H1 (cell line): ENCODE measurements at regions not wholly inside any gene's neighbourhood (a gene's known extent, or its start where the extent isn't known, plus 50 kb on each side); places are given as distances from the start of the nearest gene placed in this dataset.
"Not testable (repeated sequence)": the region's sequence is repeated elsewhere in the genome, so short reads cannot be mapped to it uniquely, and the experiment has no call there.

Experiments used
- CTCF ChIA-PET: fragments of 300-600 bp; sonication (Branson Sonifier 250); formaldehyde crosslinking; loops from one replicate; lab custom pipeline; 2021; ENCODE audit not compliant: partially characterized antibody; lab: Charles Lee
- POLR2A ChIA-PET: fragments of 300-600 bp; sonication (Branson Sonifier 250); formaldehyde crosslinking; loops from one replicate; lab custom pipeline; 2021; ENCODE audit warnings: inconsistent platforms; ENCODE audit not compliant: partially characterized antibody; lab: Charles Lee
- DNase-seq, 2 experiments: peaks; one replicate each; pipeline versions ENCODE4 v3.0.0 to v3.0.0-alpha.2; 2010 to 2022; ENCODE audit warnings: low spot score in 2 of 2, low read depth in 1 of 2, mixed read lengths in 1 of 2
- FAIRE-seq: peaks from 2 replicates; lab custom pipeline; 2011; peaks lifted over from hg19 to GRCh38; lab: Jason Lieb, UNC
- H2AFZ ChIP-seq: 2 replicates; pipeline ENCODE4 v1.8.1; 2012; ENCODE audit warnings: low read length, inconsistent platforms
- H2AK5ac ChIP-seq: 2 replicates; pipeline ENCODE4 v1.6.1; 2013; ENCODE audit warnings: low read depth, low read length
- H2BK120ac ChIP-seq: replicated peaks from 2 replicates; pipeline ENCODE3; 2013; ENCODE audit warnings: low read depth, low read length, inconsistent platforms
- H2BK12ac ChIP-seq: 2 replicates; pipeline ENCODE4 v1.6.1; 2013; ENCODE audit warnings: low read depth, low read length
- H2BK15ac ChIP-seq: 2 replicates; pipeline ENCODE4 v1.6.1; 2013; ENCODE audit warnings: low read length
- H2BK20ac ChIP-seq: 2 replicates; pipeline ENCODE4 v1.6.1; 2013; ENCODE audit warnings: low read length
- H2BK5ac ChIP-seq: 2 replicates; pipeline ENCODE4 v1.6.1; 2013; ENCODE audit warnings: low read depth, low read length
- H3K14ac ChIP-seq: 2 replicates; pipeline ENCODE4 v1.6.1; 2013; ENCODE audit warnings: inconsistent platforms; ENCODE audit not compliant: insufficient read length
- H3K18ac ChIP-seq: 2 replicates; pipeline ENCODE4 v1.6.1; 2013; ENCODE audit warnings: low read length; ENCODE audit errors: extremely low read depth
- H3K23ac ChIP-seq: 2 replicates; pipeline ENCODE4 v1.6.1; 2013; ENCODE audit warnings: inconsistent platforms; ENCODE audit not compliant: insufficient read length
- H3K23me2 ChIP-seq: 2 replicates; pipeline ENCODE4 v1.6.1; 2013; ENCODE audit warnings: low read depth, low read length
- H3K27ac ChIP-seq: 2 replicates; pipeline ENCODE4 v1.6.1; 2011; ENCODE audit warnings: low read depth, low read length, inconsistent platforms
- H3K27me3 ChIP-seq, 4 experiments: replicated peaks in 1 of 4; 1 replicate in 1 of 4; 2 replicates in 3 of 4; pipeline versions ENCODE4 v1.6.1 to v1.8.1; 2011 to 2013; ENCODE audit warnings: low read length in 3 of 4, mild to moderate bottlenecking in 3 of 4, inconsistent platforms in 2 of 4, mixed read lengths in 2 of 4, moderate library complexity in 1 of 4; ENCODE audit not compliant: control insufficient read depth in 3 of 4, insufficient read depth in 3 of 4; ENCODE audit errors: extremely low read depth in 1 of 4
- H3K36me3 ChIP-seq, 4 experiments: 2 replicates each; pipeline versions ENCODE4 v1.6.1 to v1.8.1; 2011 to 2013; ENCODE audit warnings: mild to moderate bottlenecking in 4 of 4, low read length in 3 of 4, moderate library complexity in 2 of 4, control low read depth in 1 of 4, inconsistent platforms in 1 of 4; ENCODE audit not compliant: insufficient read depth in 4 of 4, control insufficient read depth in 2 of 4
- H3K4ac ChIP-seq: replicated peaks from 2 replicates; pipeline ENCODE3; 2013; ENCODE audit warnings: low read length, low read depth, mixed read lengths, inconsistent platforms; ENCODE audit not compliant: insufficient read length
- H3K4me1 ChIP-seq, 4 experiments: replicated peaks in 1 of 4; 1 replicate in 1 of 4; 2 replicates in 3 of 4; pipeline versions ENCODE4 v1.6.1 to v1.8.1; 2011 to 2013; ENCODE audit warnings: low read length in 3 of 4, inconsistent platforms in 2 of 4, mixed read lengths in 1 of 4; ENCODE audit not compliant: insufficient read depth in 4 of 4, control insufficient read depth in 3 of 4
- H3K4me2 ChIP-seq, 2 experiments: 2 replicates each; pipeline versions ENCODE4 v1.6.1 to v1.8.1; 2011 to 2013; ENCODE audit warnings: low read depth in 2 of 2, low read length in 2 of 2, control low read depth in 1 of 2, inconsistent platforms in 1 of 2, mild to moderate bottlenecking in 1 of 2; ENCODE audit not compliant: insufficient read depth in 1 of 2
- H3K4me3 ChIP-seq, 4 experiments: fragments of 200-600, 300-600 bp in 1 of 4; sonication (generic), shearing (Covaris generic), sonication (Bioruptor Twin) in 1 of 4; 2 replicates each; pipeline versions ENCODE4 v1.5.1 to v1.8.1; 2011 to 2016; ENCODE audit warnings: low read length in 4 of 4, low read depth in 3 of 4, control low read depth in 2 of 4, inconsistent platforms in 2 of 4, mild to moderate bottlenecking in 2 of 4, mixed read lengths in 1 of 4, moderate library complexity in 1 of 4; ENCODE audit not compliant: insufficient read depth in 2 of 4; ENCODE audit errors: extremely low read depth in 1 of 4
- H3K56ac ChIP-seq: replicated peaks from 2 replicates; pipeline ENCODE3; 2013; ENCODE audit warnings: low read depth, mild to moderate bottlenecking, mixed read lengths, low read length, inconsistent platforms; ENCODE audit not compliant: insufficient read length
- H3K79me1 ChIP-seq: 2 replicates; pipeline ENCODE4 v1.6.1; 2013; ENCODE audit warnings: low read depth, low read length, control low read depth
- H3K79me2 ChIP-seq, 2 experiments: 2 replicates each; pipeline versions ENCODE4 v1.6.1 to v1.8.1; 2012 to 2013; ENCODE audit warnings: low read length in 2 of 2, mild to moderate bottlenecking in 2 of 2, inconsistent platforms in 1 of 2; ENCODE audit not compliant: insufficient read depth in 2 of 2, control insufficient read depth in 1 of 2
- H3K9ac ChIP-seq, 4 experiments: replicated peaks in 1 of 4; 1 replicate in 1 of 4; 2 replicates in 3 of 4; pipeline versions ENCODE4 v1.6.1 to v1.8.1; 2011 to 2013; ENCODE audit warnings: low read depth in 3 of 4, low read length in 3 of 4, control low read depth in 2 of 4, mild to moderate bottlenecking in 2 of 4, moderate library complexity in 2 of 4, inconsistent platforms in 1 of 4; ENCODE audit errors: extremely low read depth in 1 of 4
- H3K9me3 ChIP-seq, 2 experiments: 2 replicates each; pipeline versions ENCODE4 v1.6.1 to v1.8.1; 2012 to 2013; ENCODE audit warnings: mild to moderate bottlenecking in 2 of 2, moderate library complexity in 2 of 2, control low read depth in 1 of 2, inconsistent platforms in 1 of 2, low read depth in 1 of 2, low read length in 1 of 2, mixed read lengths in 1 of 2; ENCODE audit not compliant: insufficient read depth in 2 of 2
- H4K20me1 ChIP-seq, 2 experiments: replicated peaks in 1 of 2; 2 replicates each; pipeline versions ENCODE3 to v1.8.1; 2011 to 2013; ENCODE audit warnings: inconsistent platforms in 2 of 2, low read length in 2 of 2, mild to moderate bottlenecking in 1 of 2; ENCODE audit not compliant: insufficient read depth in 2 of 2, control insufficient read depth in 1 of 2
- H4K5ac ChIP-seq: 2 replicates; pipeline ENCODE4 v1.6.1; 2013; ENCODE audit warnings: low read length, low read depth, mixed read lengths, inconsistent platforms; ENCODE audit not compliant: insufficient read length
- H4K8ac ChIP-seq: 2 replicates; pipeline ENCODE4 v1.8.0; 2013; ENCODE audit warnings: mild to moderate bottlenecking, moderate library complexity, low read length, inconsistent platforms; ENCODE audit not compliant: insufficient read depth; ENCODE audit errors: extremely low read depth
- H4K91ac ChIP-seq: replicated peaks from 2 replicates; pipeline ENCODE3; 2013; ENCODE audit warnings: low read length, mixed read lengths, inconsistent platforms; ENCODE audit not compliant: insufficient read length
- WGBS, 2 experiments: shearing (Covaris generic) in 1 of 2; methylation state at CpG; one replicate each; pipeline versions ENCODE4 v1.1.6 to v1.1.7; 2013 to 2015; ENCODE audit warnings: low lambda C conversion rate in 2 of 2, mixed read lengths in 2 of 2, inconsistent platforms in 1 of 2, low coverage in 1 of 2, missing lambda C conversion rate in 1 of 2; ENCODE audit not compliant: insufficient replicate concordance in 2 of 2, insufficient coverage in 1 of 2, insufficient read length in 1 of 2; ENCODE audit errors: extremely low coverage in 1 of 2, missing lambda C conversion rate in 1 of 2; 5-methylcytosine and 5-hydroxymethylcytosine counted together

DNA sequence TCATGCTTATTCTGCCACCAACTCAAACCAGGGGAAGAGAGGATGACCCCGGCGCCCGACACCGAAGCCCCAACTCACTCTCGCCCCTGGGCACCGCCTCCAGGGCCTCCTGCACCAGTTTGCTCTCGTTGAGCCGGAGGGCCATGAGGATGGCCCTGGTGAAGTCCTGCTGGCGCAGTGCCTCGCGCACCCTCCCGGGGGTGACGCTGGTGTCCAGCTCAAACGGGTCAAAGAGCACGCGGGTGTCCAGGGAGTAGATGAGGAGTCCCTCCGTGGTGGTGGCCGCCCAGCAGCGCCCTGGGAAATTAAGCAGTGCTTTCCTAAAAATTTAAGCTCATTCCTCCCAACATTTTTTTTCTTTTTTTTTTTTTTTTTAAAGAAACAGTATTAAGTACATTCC, 5387.6 kb upstream of the TPTE start:
- H3K23ac ChIP-seq, H3K4ac ChIP-seq, H4K20me1 ChIP-seq, H2AK5ac ChIP-seq, H2AFZ ChIP-seq, CTCF ChIA-PET, H4K91ac ChIP-seq, H3K27ac ChIP-seq, H3K14ac ChIP-seq, H3K23me2 ChIP-seq, DNase-seq, H2BK20ac ChIP-seq, POLR2A ChIA-PET, H3K36me3 ChIP-seq, H3K79me1 ChIP-seq, H4K5ac ChIP-seq, H3K56ac ChIP-seq, H2BK5ac ChIP-seq, H2BK12ac ChIP-seq, H3K79me2 ChIP-seq, H2BK15ac ChIP-seq, H3K4me3 ChIP-seq, H3K4me2 ChIP-seq, FAIRE-seq, H2BK120ac ChIP-seq, H3K4me1 ChIP-seq, H3K9ac ChIP-seq, H3K18ac ChIP-seq, H4K8ac ChIP-seq, H3K27me3 ChIP-seq, H3K9me3 ChIP-seq: not testable (repeated sequence)
- no CpG with 5 or more reads among the region's 19 CpGs for WGBS, 2 experiments

DNA sequence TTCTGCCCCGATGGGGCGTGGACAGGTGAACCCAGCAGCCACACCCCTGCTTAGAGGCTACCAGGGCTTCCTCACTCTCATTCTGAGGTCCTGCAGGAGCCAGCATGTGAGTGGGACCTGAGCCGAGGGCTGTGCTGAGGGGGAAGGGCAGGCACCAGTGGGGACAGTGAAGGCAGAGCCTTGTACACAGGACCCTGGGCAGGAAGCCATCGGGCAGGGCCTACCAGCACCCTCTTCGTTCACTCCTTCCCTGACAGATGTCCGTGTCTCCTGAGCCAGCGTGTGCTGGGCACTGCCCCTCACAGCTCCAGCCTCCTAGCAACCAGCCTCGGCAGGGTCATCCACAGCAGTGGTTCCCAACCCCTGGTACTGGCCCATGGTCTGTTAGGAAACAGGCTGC, 5385.0 kb upstream of the TPTE start:
- no CpG with 5 or more reads among the region's 8 CpGs for WGBS, 2 experiments
- H3K27ac ChIP-seq, H2BK20ac ChIP-seq, H3K9me3 ChIP-seq, H3K4me3 ChIP-seq, H3K4ac ChIP-seq, H3K79me2 ChIP-seq, H2BK12ac ChIP-seq, H3K18ac ChIP-seq, H3K4me1 ChIP-seq, H3K23me2 ChIP-seq, CTCF ChIA-PET, FAIRE-seq, H2AK5ac ChIP-seq, H2AFZ ChIP-seq, DNase-seq, H4K20me1 ChIP-seq, H3K27me3 ChIP-seq, H3K56ac ChIP-seq, H2BK5ac ChIP-seq, H3K79me1 ChIP-seq, H4K8ac ChIP-seq, H4K5ac ChIP-seq, H3K4me2 ChIP-seq, H2BK120ac ChIP-seq, H3K9ac ChIP-seq, H3K14ac ChIP-seq, H2BK15ac ChIP-seq, H3K23ac ChIP-seq, H4K91ac ChIP-seq, POLR2A ChIA-PET, H3K36me3 ChIP-seq: not testable (repeated sequence)
